Endothelial cell of umbilical vein (primary cell): ENCODE measurements at regions not wholly inside any gene's neighbourhood (a gene's known extent, or its start where the extent isn't known, plus 50 kb on each side); places are given as distances from the start of the nearest gene placed in this dataset.

Experiments
- BruUV-seq: library from RNA; stranded (reverse); fragments of 400-500 nt; replicated peaks from 2 replicates; lab custom pipeline; 2021; lab: Mats Ljungman, UMichigan
- CTCF ChIA-PET: fragments of 300-600, 350-600 bp; sonication (Branson Sonifier 250); formaldehyde crosslinking; loops from one replicate; lab custom pipeline; 2021; ENCODE audit warnings: antibody characterized with exemption, inconsistent platforms; lab: Charles Lee
- POLR2A ChIA-PET: fragments of 300-600, 350-600 bp; sonication (Branson Sonifier 250); formaldehyde crosslinking; loops from one replicate; lab custom pipeline; 2021; ENCODE audit warnings: antibody characterized with exemption, inconsistent platforms; lab: Charles Lee
- DNase-seq: peaks from one replicate; pipeline ENCODE4 v3.0.0-alpha.2; 2011; ENCODE audit warnings: low read depth, low spot score
- FAIRE-seq: peaks from 2 replicates; lab custom pipeline; 2011; peaks lifted over from hg19 to GRCh38; lab: Jason Lieb, UNC
- H2AFZ ChIP-seq: 2 replicates; pipeline ENCODE4 v1.6.0; 2012; ENCODE audit warnings: low read depth, low read length, control low read depth, inconsistent platforms
- H3K27ac ChIP-seq: 2 replicates; pipeline ENCODE4 v1.5.1; 2011; ENCODE audit warnings: low read depth, mild to moderate bottlenecking, control low read depth, low read length, moderate library complexity; ENCODE audit not compliant: insufficient read depth
- H3K27me3 ChIP-seq, 2 experiments: 2 replicates each; pipeline versions ENCODE4 v1.6.0 to v1.6.1; 2011; ENCODE audit warnings: low read length in 2 of 2, mixed read lengths in 1 of 2; ENCODE audit not compliant: control insufficient read depth in 2 of 2, insufficient read depth in 2 of 2
- H3K36me3 ChIP-seq, 2 experiments: 2 replicates in 1 of 2; 3 replicates in 1 of 2; pipeline ENCODE4 v1.5.1; 2011; ENCODE audit warnings: low read length in 2 of 2, mild to moderate bottlenecking in 1 of 2, moderate library complexity in 1 of 2; ENCODE audit not compliant: control insufficient read depth in 2 of 2, insufficient read depth in 2 of 2; ENCODE audit errors: extremely low read depth in 1 of 2
- H3K4me1 ChIP-seq: 3 replicates; pipeline ENCODE4 v1.5.1; 2011; ENCODE audit warnings: mild to moderate bottlenecking, low read length; ENCODE audit not compliant: control insufficient read depth, insufficient read depth; ENCODE audit errors: extremely low read depth
- H3K4me2 ChIP-seq: 2 replicates; pipeline ENCODE4 v1.6.1; 2011; ENCODE audit warnings: low read length, control low read depth, mixed read lengths; ENCODE audit not compliant: insufficient read depth
- H3K4me3 ChIP-seq, 3 experiments: fragments of 200-600 bp in 1 of 3; sonication (generic), shearing (Covaris generic) in 1 of 3; replicated peaks in 1 of 3; 2 replicates each; pipeline ENCODE4 v1.5.1; 2011 to 2016; ENCODE audit warnings: control low read depth in 3 of 3, low read length in 3 of 3, mild to moderate bottlenecking in 2 of 3, inconsistent platforms in 1 of 3, low read depth in 1 of 3, moderate library complexity in 1 of 3; ENCODE audit not compliant: insufficient read depth in 1 of 3
- H3K79me2 ChIP-seq: 2 replicates; pipeline ENCODE4 v1.6.0; 2012; ENCODE audit warnings: low read length, inconsistent platforms; ENCODE audit not compliant: control insufficient read depth, insufficient read depth
- H3K9ac ChIP-seq: replicated peaks from 2 replicates; pipeline ENCODE3; 2011; ENCODE audit warnings: low read length, control low read depth; ENCODE audit not compliant: insufficient read depth; ENCODE audit errors: extremely low read depth
- H3K9me1 ChIP-seq: replicated peaks from 3 replicates; pipeline ENCODE4 v1.6.0; 2011; ENCODE audit warnings: mild to moderate bottlenecking, low read length; ENCODE audit not compliant: control insufficient read depth, insufficient read depth; ENCODE audit errors: extremely low read depth
- H3K9me3 ChIP-seq: replicated peaks from 2 replicates; pipeline ENCODE4 v1.5.1; 2012; ENCODE audit warnings: low read length, inconsistent platforms; ENCODE audit not compliant: control insufficient read depth, insufficient read depth
- H4K20me1 ChIP-seq: replicated peaks from 2 replicates; pipeline ENCODE3; 2011; ENCODE audit warnings: mild to moderate bottlenecking, low read length; ENCODE audit not compliant: control insufficient read depth, insufficient read depth; ENCODE audit errors: extremely low read depth
- EZH2 ChIP-seq: IDR thresholded peaks from 2 replicates; pipeline ENCODE4 v1.6.1; 2012; ENCODE audit warnings: borderline replicate concordance, low read depth, mild to moderate bottlenecking, moderate library complexity, low read length, inconsistent platforms; ENCODE audit not compliant: severe bottlenecking
- FOS ChIP-seq: IDR thresholded peaks from 2 replicates; pipeline ENCODE4 v1.6.1; 2011; ENCODE audit warnings: mild to moderate bottlenecking, low read length, moderate library complexity, borderline replicate concordance; ENCODE audit not compliant: insufficient read depth
- GATA2 ChIP-seq: IDR thresholded peaks from 2 replicates; pipeline ENCODE4 v1.7.0; 2011; ENCODE audit warnings: low read depth, mild to moderate bottlenecking, moderate library complexity, mixed read lengths, low read length; ENCODE audit not compliant: insufficient read length, insufficient read depth
- JUN ChIP-seq: IDR thresholded peaks from 2 replicates; pipeline ENCODE4 v1.6.1; 2011; ENCODE audit warnings: borderline replicate concordance, low read depth; ENCODE audit not compliant: insufficient read length, insufficient read depth
- MYC ChIP-seq: IDR thresholded peaks from one replicate; pipeline ENCODE4 v1.6.1; 2011; ENCODE audit warnings: mild to moderate bottlenecking, low read depth, low read length
- POLR2A ChIP-seq: IDR thresholded peaks from 2 replicates; pipeline ENCODE4 v1.6.1; 2012; ENCODE audit warnings: low read depth, mild to moderate bottlenecking, control low read depth, low read length
- POLR2AphosphoS5 ChIP-seq: IDR thresholded peaks from 2 replicates; pipeline ENCODE4 v1.6.1; 2012; ENCODE audit warnings: low read depth, mild to moderate bottlenecking, control low read depth, low read length, moderate library complexity; ENCODE audit not compliant: insufficient read depth
- dilution Hi-C: fragments of 300-500 bp; cut with MboI; formaldehyde crosslinking; loops from one replicate; pipeline ENCODE4 v1.15.0; 2019; ENCODE audit warnings: low sequenced_read_pairs; ENCODE audit not compliant: extremely low pct_ligation_motif_present
- intact Hi-C: fragments of 100-400 bp; cut with micrococcal nuclease; formaldehyde crosslinking; loops from one replicate; pipeline ENCODE4 v1.10.0; 2022
- TF ChIP-seq, protein P1 (sequence below), 2 donors: IDR thresholded peaks; 1 replicate in 1 of 2; 2 replicates in 1 of 2; pipeline ENCODE4 v1.5.1; 2011; ENCODE audit warnings: low read length in 2 of 2, mild to moderate bottlenecking in 2 of 2, moderate library complexity in 2 of 2, control low read depth in 1 of 2, inconsistent platforms in 1 of 2, low read depth in 1 of 2; ENCODE audit not compliant: insufficient read depth in 1 of 2; ENCODE audit errors: extremely low read depth in 1 of 2
- TF ChIP-seq, protein P2 (sequence below): IDR thresholded peaks from 2 replicates; pipeline ENCODE4 v1.6.1; 2011; ENCODE audit not compliant: insufficient read depth, insufficient read length

DNA sequence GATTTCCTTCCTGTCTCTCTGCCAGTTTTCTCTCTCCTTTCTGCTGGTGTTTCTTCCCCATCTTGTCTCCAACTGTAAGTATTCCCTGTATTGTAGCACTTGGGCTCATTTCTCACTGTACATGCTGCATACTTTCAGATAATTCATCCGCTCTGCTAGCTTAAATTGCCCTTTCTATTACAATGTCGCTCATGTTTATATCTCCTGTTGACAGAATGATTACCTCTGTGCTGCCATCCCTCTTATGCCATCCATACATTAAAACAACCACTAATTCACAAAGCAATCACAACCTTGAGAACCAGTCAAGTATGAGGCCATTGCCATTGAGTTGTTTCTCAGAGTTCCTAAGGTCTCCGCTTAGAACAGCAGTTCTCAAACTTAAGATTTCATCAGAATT lies 107.5 kb upstream of the SOX2 start:
- Histone ChIP-seq H3K4me1 (peaks cover 2% of the 10 kb centered on the region), H3K36me3 (no peaks in the 10 kb centered on the region), H2AFZ (peak overlapping the region; percentile 65), H3K9me1 (no peaks in the 10 kb centered on the region), H3K79me2 (no peaks in the 10 kb centered on the region), H3K4me2 (no peak overlapping the region), H3K27me3 (no peaks in the 10 kb centered on the region), H3K27ac (no peak overlapping the region), H4K20me1 (no peaks in the 10 kb centered on the region), H3K9ac (no peak overlapping the region), H3K9me3 (no peaks in the 10 kb centered on the region), H3K4me3 (no peak overlapping the region)
- POLR2A ChIA-PET, result interaction anchor here (0.7 kb wide), 1 partner anchor 45 kb away, joined by 6 read pairs; no protein-coding TSS in a partner anchor
- TF ChIP-seq JUN, result no peak
- TF ChIP-seq POLR2AphosphoS5, result no peak
- TF ChIP-seq FOS, result no peak
- TF ChIP-seq MYC, result no peak
- DNase-seq (no peak), FAIRE-seq (no peak)
- dilution Hi-C loops (no loop called here), intact Hi-C loops (no loop called here)
- CTCF ChIA-PET, result interaction anchor here (1.0 to 2.3 kb wide), 3 partner anchors 33 to 96 kb away, joined by 3 to 5 read pairs (median 3); no protein-coding TSS in a partner anchor
- BruUV-seq, result no TSS peak

DNA sequence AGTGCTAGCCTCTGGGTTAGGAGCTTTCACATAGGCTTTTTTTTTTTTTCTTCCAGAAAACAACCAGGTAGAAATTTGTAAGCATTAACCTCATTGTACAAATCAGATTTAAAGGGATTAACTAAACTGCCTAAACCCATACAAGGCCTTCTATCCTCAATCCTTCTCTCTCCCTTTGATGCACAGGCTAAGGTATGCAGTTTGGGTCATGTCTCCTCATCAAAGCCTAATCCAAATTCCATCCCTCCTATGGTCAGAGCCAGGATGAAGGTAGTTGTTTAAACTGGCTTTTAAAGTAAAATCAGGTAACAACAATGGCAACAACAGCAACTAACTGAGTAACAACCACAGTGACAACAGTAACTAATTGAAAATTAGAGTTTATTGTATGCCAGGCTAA lies 115.6 kb upstream of the SOX2 start:
- Histone ChIP-seq H3K4me2 (no peak overlapping the region), H3K27me3 (no peaks in the 10 kb centered on the region), H3K4me1 (no peaks in the 10 kb centered on the region), H2AFZ (no peak overlapping the region), H3K9me1 (no peaks in the 10 kb centered on the region), H3K9ac (no peak overlapping the region), H3K79me2 (no peaks in the 10 kb centered on the region), H3K27ac (no peak overlapping the region), H3K4me3 (no peak overlapping the region), H3K9me3 (no peaks in the 10 kb centered on the region), H4K20me1 (no peaks in the 10 kb centered on the region), H3K36me3 (no peaks in the 10 kb centered on the region)
- intact Hi-C loops (no loop called here), dilution Hi-C loops (no loop called here)
- no TSS peak for BruUV-seq
- ChIA-PET CTCF (interaction anchor here (1.5 kb wide), 1 partner anchor 106 kb away, joined by 4 read pairs; no protein-coding TSS in a partner anchor), POLR2A (no interaction called here)
- FAIRE-seq, result no peak
- no peak for TF ChIP-seq FOS
- TF ChIP-seq, protein P1, sequence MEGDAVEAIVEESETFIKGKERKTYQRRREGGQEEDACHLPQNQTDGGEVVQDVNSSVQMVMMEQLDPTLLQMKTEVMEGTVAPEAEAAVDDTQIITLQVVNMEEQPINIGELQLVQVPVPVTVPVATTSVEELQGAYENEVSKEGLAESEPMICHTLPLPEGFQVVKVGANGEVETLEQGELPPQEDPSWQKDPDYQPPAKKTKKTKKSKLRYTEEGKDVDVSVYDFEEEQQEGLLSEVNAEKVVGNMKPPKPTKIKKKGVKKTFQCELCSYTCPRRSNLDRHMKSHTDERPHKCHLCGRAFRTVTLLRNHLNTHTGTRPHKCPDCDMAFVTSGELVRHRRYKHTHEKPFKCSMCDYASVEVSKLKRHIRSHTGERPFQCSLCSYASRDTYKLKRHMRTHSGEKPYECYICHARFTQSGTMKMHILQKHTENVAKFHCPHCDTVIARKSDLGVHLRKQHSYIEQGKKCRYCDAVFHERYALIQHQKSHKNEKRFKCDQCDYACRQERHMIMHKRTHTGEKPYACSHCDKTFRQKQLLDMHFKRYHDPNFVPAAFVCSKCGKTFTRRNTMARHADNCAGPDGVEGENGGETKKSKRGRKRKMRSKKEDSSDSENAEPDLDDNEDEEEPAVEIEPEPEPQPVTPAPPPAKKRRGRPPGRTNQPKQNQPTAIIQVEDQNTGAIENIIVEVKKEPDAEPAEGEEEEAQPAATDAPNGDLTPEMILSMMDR (IDR thresholded peaks at IDR 0.05; ENCODE audit: extremely low read depth in 1 of 2, insufficient read depth in 1 of 2, low read depth in 1 of 2, low read length in 2 of 2), result no peak
- TF ChIP-seq GATA2, result no peak
- no peak for TF ChIP-seq MYC
- TF ChIP-seq JUN, result no peak
- TF ChIP-seq POLR2A, result no peak
- no peak for TF ChIP-seq POLR2AphosphoS5
- no peak for TF ChIP-seq EZH2
- TF ChIP-seq, protein P2, sequence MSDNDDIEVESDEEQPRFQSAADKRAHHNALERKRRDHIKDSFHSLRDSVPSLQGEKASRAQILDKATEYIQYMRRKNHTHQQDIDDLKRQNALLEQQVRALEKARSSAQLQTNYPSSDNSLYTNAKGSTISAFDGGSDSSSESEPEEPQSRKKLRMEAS, result no peak
- no peak for DNase-seq
